ENCODE measurements at regions not wholly inside any gene's neighbourhood (a gene's known extent, or its start where the extent isn't known, plus 50 kb on each side); places are given as distances from the start of the nearest gene placed in this dataset.

DNA sequence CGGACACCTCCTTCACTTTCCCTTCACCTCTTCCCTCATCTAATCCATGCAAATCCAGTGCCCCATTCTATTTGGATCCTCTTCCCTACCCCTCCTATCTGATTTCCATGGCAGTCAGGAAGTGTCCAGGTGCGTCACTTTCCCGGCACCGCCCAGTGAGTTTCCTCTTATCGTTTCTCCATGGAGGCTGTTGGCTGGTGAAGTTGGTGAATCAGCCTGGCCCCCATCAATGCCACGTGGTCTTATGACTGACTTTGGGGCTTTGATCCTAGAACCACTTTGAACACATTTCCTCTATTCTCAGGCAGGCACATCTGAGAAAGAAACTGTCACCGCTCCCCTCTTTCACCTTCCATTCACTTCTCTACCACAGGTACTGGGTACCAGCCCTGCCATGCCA lies 137.8 kb downstream of the CEP135 start:
- H3K27me3 ChIP-seq: no peaks in the 10 kb centered on the region
- 86 to 93% methylated on average over 6 to 7 of the region's 7 CpGs for WGBS, 2 donors (ENCODE audit: low coverage in 1 of 2)
- no peaks in the 10 kb centered on the region for H3K9me3 ChIP-seq
- H3K4me1 ChIP-seq: no peaks in the 10 kb centered on the region
- H3K4me3 ChIP-seq: no peak overlapping the region
- H3K27ac ChIP-seq: no peak overlapping the region
- no peak for TF ChIP-seq POLR2A (IDR thresholded peaks at IDR 0.05)
- no peak for TF ChIP-seq POLR2AphosphoS5 (IDR thresholded peaks at IDR 0.05)
- no peak for TF ChIP-seq EP300 (IDR thresholded peaks at IDR 0.05)
- TF ChIP-seq CTCF (IDR thresholded peaks at IDR 0.05): no peak
- H3K36me3 ChIP-seq: no peaks in the 10 kb centered on the region
- ATAC-seq: no peak

GRCh38 chr4:56086073-56086541 lies 137.4 kb downstream of the CEP135 start:
- no peak overlapping the region for H3K4me3 ChIP-seq
- H3K36me3 ChIP-seq: no peaks in the 10 kb centered on the region
- WGBS, 2 donors (ENCODE audit: low coverage in 1 of 2): 13% methylated on average over 2 of the region's 3 CpGs; no CpG with 5 or more reads in 1 of the 2 donors
- H3K27me3 ChIP-seq: no peaks in the 10 kb centered on the region
- no peaks in the 10 kb centered on the region for H3K4me1 ChIP-seq
- no peak overlapping the region for H3K27ac ChIP-seq
- ATAC-seq: no peak
- TF ChIP-seq POLR2AphosphoS5 (IDR thresholded peaks at IDR 0.05): no peak
- no peak for TF ChIP-seq CTCF (IDR thresholded peaks at IDR 0.05)
- TF ChIP-seq POLR2A (IDR thresholded peaks at IDR 0.05): no peak
- no peak for TF ChIP-seq EP300 (IDR thresholded peaks at IDR 0.05)
- H3K9me3 ChIP-seq: no peaks in the 10 kb centered on the region

DNA sequence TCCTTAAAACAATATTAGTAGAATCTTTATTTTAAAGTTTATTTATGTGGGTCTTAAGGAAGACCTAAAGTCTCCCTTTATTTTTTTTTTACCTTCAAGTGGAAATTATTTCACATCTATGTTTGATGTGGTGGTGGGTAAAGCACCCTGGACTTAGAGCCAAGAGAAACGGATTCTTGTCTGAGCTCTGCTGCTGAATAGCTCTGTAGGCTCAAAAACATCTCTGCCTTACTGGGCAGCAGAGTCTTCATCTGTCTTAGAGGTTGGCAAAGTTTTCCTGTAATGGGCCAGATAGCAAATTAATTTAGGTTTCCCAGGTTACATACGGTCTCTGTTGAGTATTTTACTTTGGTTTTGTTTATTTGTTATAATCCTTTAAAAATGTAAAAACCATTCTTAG lies 136.5 kb downstream of the CEP135 start:
- H3K9me3 ChIP-seq: no peaks in the 10 kb centered on the region
- no peak overlapping the region for H3K27ac ChIP-seq
- WGBS, 2 donors (ENCODE audit: low coverage in 1 of 2): 21 to 23% methylated on average over 2 of the region's 2 CpGs
- H3K4me3 ChIP-seq: no peak overlapping the region
- ATAC-seq: no peak
- no peaks in the 10 kb centered on the region for H3K36me3 ChIP-seq
- H3K27me3 ChIP-seq: no peaks in the 10 kb centered on the region
- no peaks in the 10 kb centered on the region for H3K4me1 ChIP-seq
- no peak for TF ChIP-seq EP300 (IDR thresholded peaks at IDR 0.05)

GRCh38 chr4:56084851-56085250 lies 136.1 kb downstream of the CEP135 start:
- Histone ChIP-seq H3K27ac (no peak overlapping the region), H3K36me3 (no peaks in the 10 kb centered on the region), H3K27me3 (no peaks in the 10 kb centered on the region), H3K4me1 (no peaks in the 10 kb centered on the region), H3K4me3 (no peak overlapping the region), H3K9me3 (no peaks in the 10 kb centered on the region)
- 55 to 65% methylated on average over 4 of the region's 4 CpGs for WGBS, 2 donors (ENCODE audit: low coverage in 1 of 2)
- ATAC-seq: no peak
- no peak for TF ChIP-seq POLR2A (IDR thresholded peaks at IDR 0.05)
- no peak for TF ChIP-seq EP300 (IDR thresholded peaks at IDR 0.05)
- TF ChIP-seq POLR2AphosphoS5 (IDR thresholded peaks at IDR 0.05): no peak
- TF ChIP-seq CTCF (IDR thresholded peaks at IDR 0.05): no peak

Small RNAs in the stretch of these regions (small RNA-seq; reads per million reads assigned to genes)
- 0 reads per million in 4 donors for gene RNA5SP161

Data from gastroesophageal sphincter (tissue), 4 donors.